IPS-NIHi11 (cell line): ENCODE measurements at regions not wholly inside any gene's neighbourhood (a gene's known extent, or its start where the extent isn't known, plus 50 kb on each side); places are given as distances from the start of the nearest gene placed in this dataset.
A peak's percentile ranks its signal among the peaks of the same experiment; 100 is the strongest.
"Not testable (repeated sequence)": the region's sequence is repeated elsewhere in the genome, so short reads cannot be mapped to it uniquely, and the experiment has no call there.

ENCODE experiments used
- DNase-seq: peaks from one replicate; pipeline ENCODE4 v3.0.0; 2012; ENCODE audit warnings: mixed read lengths, low spot score

DNA sequence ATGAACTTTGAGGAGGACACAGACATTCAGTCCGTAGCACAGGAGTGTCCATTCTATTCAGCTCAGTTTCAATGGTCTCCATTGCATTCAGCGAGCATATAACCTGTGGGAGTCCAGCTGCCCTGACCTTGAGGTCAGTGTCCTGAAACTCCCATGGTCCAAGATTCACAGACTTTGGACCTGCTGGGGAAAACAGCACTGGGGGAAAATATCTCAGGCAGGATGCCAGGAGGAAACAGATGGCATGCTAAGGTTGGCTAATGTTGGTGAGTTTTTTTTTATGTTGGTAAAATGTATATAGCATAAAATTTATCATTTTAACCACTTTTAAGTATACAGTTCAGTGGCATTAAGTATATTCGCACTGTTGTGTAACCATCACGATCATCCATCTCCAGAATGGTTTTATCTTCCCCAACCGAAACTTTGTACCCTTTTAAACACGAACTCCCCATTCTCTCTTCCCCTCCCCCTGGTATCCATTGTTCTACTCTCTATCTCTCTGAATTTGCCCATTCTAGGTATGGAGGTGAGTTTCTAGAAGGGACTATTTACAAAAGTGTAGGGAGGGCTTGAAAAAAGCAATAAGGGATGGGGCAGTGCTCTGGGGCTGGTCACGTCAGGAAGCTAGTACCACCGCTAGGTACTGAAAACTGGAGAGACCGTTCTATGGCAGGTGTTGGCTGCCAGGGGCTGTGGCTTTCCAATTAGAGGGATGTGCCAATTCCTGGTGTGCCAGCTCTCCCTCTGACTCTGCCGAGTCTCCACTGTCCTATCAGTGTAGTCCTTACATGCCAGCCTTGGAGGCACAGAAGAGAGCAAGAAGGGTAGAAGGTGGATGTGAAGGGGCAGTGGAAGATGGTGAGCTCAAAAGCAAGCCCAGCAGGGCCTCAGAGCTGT lies 85.3 kb downstream of the FOXD2 start:
- no peak for DNase-seq

DNA sequence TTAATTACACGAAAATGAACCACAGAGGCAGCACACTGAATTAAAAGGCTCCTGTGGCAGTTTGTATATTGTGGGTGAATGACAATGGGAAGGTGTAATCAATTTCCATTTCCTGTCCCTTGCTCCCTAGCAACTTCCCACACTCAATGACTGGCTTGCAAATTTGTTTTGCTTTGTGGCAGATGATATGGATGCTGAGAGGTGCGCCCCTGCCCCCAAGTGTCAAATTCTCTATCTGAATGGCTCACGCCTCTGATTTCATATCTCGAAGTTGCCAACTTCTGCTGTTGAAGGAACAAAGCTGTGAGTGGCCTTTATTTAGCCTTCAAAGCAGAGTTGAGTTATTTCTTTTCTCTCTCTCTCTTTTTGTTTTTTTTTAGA lies 86.0 kb downstream of the FOXD2 start:
- no peak for DNase-seq

DNA sequence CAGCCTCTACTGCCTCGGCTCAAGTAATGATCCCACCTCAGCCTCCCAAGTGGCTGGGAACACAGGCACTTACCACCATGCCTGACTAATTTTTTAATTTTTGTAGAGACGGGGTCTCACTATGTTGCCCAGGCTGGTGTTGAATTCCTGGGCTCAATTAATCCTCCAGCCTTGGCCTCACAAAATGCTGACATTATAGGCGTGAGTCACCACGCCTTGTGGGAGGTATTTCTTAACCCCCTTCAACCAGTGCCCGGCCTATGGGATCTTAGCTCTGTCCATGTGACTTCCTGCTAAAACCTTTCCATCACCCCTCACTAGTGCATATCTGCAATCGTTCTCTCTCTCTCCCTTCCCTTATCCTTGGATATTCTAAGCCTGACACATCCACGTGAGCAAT lies 86.4 kb downstream of the FOXD2 start:
- no peak for DNase-seq

DNA sequence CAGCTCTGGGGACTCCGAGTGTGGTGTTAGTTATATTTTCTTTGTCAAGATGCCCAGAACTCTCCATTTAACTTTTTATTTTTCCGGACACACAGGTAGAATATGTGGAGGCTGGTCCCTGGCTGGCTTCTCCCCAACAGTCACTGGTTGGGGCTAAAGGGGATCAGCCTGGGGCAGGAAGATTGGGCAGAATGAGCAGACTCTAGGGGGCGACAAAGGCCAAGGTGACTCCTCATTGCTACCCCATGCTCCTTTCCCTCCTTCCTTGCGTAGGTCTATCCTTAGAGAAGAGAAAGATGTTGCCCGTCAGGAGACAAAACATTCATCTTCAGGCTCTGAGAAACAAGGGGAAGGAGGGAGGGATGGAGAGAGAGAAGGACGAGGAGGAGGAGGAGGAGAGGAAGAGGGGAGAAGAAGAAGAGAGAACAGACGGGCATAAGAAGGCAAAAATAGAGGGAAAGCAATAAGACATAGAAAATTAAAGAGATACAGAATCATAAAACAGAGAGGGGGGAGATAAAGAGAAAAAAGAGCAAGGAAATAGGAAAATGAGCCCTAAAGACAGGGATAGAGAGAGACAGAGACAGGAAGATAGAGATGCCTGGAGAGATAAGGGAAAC lies 89.9 kb downstream of the FOXD2 start:
- peak; percentile 42 for DNase-seq

DNA sequence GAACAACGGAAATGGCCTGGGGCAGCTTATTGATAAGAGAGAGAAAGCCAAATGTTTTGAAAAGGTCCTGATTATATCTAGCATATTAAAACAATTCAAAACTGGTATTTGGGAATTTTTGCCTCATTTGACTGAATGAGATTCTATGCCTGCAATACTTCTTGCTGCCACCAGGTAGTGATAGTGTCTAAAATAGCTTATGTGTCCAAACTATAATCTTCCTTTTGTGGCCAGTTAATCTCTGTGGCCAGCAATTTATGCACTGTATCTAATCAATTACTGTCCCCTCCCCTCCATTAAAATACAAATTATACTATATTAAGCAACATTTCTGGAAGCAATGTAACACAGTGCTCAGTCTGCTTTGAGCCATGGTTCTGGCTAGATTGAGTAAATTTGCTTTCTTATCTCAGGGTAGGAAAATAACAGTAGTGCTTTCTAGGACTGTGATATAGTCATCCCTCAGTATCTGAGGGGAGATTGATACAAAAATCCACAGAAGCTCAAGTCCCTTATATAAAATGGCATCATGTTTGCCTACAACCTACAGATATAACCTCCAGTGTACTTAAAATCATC lies 91.8 kb downstream of the FOXD2 start:
- DNase-seq: no peak

DNA sequence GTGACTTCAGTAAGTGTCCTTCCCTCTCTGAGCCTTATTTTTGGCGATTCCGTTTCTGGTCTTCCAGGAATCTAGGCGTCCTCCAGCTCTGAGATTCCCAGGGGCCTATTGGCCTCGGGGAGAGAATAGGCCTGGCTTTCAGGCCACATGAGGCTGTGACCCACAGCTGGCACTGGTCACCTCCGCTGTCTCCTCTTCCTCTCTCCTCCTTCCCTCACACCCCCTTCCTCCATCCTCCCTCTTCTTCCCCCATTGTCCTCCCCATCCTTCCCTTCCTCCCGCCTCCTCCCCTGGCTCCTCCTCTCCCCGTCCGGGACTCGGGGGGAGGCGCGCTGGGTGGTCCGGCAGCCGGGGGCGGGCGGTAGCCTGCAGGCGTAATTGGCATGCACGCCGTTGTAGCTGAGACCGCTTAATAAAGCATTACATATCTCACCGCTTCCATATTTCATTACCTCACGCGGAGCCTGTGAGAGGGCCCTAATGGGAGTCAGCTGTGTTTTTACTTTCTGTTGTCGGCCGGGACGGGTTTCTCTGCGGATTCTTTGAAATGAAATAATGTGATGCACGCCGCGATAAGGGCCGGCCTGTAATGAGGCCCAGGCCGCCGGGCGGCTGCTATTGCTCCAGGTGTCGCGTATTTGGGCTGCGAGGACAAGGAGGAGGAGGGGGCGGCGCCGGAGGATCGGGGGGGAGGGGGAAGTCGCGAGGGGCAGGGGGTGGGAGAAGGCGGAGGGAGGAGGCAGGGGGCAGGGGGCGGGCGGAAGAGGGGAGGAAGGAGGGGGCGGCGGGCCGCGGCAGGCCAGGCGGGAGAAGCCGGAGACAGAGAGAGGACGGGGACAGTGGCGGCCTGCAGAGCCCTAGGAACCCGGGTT lies 95.3 kb downstream of the FOXD2 start:
- peak; percentile 89 for DNase-seq

DNA sequence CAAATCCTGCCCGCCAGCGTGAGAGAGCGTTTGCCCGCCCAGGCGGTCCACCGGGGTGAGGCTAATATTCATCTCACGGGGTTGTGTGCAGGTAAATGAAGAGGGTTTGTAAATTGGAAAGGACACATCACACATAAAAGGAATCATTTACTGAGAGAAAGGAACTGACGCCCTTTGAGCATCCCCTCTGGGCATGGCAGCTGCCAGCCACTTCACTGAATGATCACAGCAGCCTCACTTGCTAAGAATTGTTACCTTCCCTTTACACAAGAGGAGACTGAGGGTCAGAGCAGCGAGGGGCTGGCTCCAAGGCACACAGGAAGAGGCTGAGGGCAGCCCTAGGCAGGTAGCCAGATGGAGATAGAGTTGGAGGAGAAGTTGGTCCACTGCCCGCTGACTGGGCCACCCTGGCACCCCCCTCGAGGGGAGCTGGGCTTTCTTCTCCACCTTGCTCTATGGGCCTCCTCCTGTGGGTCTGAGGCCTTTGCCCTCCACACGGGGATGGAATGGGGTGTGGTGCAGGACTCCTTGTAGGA lies 96.0 kb downstream of the FOXD2 start:
- no peak for DNase-seq

DNA sequence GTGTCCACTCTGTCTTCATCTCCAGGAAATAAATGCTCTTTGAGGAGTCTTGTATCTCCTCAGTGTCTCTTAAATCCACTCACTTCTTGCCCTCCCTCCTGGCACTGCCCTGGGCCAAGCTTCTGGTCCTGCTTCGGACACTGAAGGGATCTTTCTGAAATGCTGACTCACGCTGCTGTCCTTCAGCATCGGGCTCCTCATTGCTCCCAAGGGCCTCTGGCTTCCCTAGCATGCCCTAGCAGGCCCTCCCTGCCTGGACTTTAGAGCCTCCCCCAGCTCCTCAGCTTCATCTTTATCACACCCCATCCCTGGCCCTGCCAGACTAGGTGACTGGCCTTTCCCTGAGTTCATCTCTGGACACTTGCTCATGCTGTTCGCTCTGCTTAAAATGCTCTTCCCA lies 96.6 kb downstream of the FOXD2 start:
- no peak for DNase-seq

DNA sequence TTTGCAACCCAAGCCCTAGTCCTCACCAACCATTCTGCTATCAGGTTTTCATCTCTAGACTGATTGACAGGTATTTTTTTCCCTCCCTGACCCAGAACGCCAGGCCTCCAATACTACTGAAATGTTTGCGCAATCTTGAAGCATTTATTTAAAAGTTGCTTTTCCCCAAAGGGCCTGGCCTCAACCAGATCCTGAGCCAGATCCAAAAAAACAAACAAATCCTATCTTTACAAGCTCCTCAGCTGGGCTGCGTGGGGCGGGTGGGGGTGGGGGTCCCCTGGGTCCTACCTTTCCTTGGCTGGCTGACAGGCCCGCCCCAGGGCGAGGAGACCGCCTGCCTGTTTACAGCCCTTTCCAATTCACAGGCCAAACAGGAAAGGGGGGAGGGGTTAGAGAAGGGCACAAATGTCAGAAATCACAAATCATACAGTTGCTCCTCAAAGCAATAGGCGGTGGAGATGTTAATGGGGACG lies 98.8 kb downstream of the FOXD2 start:
- DNase-seq: no peak

DNA sequence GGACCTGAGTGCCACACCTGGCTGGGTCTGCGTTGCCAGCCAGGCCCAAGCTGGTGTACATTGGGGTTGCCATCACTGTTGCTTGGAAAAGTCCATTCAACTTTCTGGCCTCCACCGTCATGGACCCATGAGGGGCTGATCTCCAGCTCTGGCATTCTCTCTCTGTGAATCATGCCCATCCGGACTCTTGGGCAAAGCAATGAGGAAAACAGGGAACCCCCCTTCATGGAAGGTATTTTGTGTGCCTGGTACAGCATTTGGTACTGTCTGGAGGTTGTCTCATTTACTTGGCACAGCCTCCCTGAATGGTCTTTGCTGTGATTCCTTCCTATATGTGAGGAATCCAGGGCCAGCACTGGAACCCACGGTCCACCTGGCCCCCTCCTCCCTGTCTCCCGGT lies 99.4 kb downstream of the FOXD2 start:
- DNase-seq: no peak

DNA sequence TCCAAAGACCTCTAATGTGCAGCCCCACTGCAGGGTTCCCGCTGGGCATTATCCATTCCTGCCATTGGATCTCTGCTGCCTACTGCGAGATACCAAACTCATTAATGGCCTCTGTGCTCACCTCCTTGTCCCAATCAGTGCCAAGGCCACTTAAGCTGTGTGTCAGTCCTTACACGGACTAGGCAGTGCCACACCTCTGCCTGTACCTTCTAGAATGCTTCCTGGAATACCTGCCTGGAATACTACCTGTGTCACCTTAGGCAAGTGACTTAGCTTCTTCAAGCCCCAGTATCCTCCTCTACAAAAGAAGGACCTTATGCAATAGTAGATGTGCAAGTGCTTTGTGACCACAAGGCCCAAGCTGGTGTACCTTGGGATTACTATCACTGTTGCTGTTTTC lies 100.1 kb downstream of the FOXD2 start:
- no peak for DNase-seq

DNA sequence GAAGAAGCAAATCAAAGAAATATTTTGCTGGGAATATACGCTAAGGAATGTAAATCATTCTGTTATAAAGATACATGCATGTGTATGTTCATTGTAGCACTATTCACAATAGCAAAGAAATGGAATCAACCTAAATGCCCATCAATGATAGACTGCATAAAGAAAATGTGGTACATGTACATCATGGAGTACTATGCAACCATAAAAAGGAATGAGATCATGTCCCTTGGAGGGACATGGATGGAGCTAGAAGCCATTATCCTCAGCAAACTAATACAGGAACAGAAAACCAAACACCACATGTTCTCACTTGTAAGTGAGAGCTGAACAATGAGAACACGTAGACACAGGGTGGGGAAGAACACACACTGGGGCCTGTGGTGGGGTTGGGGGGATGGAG lies 100.7 kb downstream of the FOXD2 start:
- DNase-seq: not testable (repeated sequence)

DNA sequence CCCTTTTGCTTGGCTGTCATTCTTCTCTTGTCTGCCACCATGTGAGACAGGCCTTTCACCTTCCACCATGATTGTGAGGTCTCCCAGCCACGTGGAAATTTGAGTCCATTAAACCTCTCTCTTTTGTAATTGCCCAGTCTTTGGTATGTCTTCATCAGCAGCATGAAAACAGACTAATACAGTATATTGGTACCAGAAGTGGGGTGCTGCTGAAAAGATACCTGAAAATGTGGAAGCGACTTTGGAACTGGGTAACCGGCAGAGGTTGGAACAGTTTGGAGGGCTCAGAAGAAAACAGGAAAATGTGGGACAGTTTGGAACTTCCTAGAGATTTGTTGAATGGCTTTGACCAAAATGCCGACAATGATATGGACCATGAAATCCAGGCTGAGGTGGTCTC lies 103.9 kb downstream of the FOXD2 start:
- DNase-seq: not testable (repeated sequence)

DNA sequence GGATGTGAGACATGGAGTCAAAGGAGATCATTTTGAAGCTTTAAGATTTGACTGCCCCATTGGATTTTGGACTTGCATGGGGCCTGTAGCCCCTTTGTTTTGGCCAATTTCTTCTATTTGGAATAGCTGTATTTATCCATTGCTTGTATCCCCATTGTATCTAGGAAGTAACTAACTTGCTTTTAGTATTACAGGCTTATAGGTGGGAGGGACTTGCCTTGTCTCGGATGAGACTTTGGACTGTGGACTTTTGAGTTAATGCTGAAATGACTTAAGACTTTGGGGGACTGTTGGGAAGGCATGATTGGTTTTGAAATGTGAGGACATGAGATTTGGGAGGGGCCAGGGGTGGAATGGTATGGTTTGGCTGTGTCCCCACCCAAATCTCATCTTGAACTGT lies 105.2 kb downstream of the FOXD2 start:
- DNase-seq: not testable (repeated sequence)

DNA sequence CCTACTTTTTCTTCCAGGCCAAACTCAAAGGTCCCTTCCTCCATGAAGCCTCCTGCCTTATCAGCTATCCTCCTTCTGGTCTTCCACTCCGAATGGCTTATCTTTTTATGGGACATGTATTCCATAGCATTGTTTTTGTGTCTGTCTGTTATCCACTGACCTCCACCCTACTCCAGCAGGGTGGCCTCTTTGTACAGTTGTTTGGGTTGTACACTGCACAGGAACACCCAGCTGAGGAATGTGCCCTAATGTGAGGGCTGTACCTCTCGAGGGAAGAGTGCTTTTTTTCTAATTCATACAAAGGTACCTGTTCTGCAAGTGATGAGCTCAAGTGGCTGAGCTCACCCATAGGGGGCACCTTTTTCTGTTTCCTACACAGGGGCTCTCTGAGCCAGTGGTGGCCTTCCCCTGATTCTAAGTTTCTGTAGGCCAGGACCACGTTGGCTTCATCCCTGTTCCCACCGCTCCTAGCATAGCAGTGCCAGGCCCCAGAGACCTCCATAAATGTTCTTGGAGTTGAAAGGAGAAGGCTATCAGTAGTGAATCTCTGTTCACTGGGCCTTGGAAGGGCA lies 108.2 kb downstream of the FOXD2 start:
- DNase-seq: no peak

DNA sequence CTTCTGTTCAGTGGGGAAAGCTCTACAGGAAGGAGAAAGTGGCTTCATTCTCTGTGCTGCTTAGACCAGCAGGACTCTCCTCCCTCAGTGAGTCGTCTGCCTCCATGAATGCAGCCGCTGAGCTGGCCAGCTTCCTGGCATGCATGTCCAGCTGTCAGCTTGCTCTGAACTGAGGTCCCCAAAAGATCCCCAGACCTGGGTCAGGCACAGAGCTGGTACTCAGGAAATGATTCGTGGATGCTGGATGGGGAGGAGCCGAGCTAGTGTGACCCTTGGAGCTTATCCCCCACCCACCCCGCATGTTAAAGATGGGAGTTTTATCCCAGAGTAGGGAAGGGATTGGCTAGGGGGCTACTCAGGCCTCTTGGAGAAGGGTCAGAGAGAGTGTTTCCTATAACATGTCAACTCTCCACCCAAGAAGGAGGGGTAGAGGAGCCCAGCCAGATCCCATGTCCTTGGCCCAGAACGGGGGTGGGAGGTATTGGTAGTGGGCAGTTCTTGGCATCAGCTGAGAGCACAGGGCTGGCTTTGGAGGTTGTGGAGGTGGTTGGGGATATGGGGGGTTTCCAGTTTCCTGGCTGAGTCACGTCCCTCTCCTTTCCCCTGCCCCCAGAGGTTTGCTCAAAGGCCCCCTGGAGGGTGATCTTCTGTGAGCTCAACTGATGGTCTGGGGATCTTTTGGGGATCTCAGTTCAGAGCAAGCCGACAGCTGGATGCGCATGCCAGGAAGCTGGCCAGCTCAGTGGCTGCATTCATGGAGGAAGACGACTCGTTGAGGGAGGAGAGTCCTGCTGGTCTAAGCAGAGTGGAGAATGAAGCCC lies 110.1 kb downstream of the FOXD2 start:
- DNase-seq: no peak

DNA sequence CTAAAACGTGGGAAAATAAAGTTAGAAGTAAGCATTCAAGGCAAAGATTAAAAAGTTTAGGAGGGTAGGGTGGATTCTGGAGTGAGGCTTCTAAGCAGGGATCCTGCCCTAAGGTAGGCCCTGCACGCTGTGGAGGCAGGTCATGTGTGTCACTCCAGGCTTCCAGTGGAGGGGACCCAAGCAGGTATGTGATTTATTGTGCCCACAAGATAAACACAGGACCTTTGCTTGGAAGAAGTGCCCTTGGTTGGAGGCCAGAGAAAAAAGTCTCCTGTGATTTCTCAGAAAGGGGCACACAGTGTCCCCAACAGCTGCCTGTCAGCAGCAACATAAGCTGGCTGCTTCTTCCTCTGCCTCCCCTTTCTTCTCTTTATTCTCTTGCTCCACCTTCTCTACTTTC lies 110.8 kb downstream of the FOXD2 start:
- DNase-seq: no peak

DNA sequence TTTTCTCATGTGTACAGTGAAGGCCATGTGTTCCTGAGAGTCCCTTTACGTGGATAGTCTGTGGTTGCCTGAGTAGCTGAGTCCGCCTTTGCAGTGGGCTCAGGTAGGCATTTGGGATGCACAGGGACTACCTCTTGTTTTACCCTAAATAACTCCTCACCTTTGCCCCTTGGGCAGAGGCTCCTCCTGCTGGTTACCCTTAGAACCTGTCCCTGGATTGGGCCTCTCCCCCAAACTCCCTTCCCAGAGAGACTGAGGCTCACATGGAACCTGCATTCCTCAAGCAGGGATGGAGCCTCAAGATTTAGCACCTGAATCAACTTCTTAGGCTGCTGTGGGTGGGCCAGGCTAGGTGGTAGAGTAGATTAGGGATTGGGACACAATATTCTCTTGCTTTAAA lies 111.7 kb downstream of the FOXD2 start:
- no peak for DNase-seq

DNA sequence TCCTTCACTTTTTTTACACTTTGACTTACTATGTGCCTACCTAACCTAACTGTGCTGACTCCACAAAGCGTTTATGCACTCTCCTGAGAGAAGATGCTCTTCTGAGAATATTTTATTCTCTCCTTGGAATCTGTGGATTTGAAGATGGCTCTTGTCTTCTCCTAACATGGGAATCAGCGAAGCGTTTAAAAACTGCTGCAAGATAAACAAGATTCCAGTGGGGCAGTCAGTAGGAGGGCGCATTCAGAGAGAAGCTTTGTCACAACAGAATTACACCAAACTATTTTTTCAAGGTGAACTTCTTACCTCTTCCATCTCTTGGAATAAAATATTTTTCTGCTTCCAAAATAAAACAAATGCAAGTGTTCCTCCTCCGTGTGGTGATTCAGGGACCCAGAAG lies 113.1 kb downstream of the FOXD2 start:
- no peak for DNase-seq

DNA sequence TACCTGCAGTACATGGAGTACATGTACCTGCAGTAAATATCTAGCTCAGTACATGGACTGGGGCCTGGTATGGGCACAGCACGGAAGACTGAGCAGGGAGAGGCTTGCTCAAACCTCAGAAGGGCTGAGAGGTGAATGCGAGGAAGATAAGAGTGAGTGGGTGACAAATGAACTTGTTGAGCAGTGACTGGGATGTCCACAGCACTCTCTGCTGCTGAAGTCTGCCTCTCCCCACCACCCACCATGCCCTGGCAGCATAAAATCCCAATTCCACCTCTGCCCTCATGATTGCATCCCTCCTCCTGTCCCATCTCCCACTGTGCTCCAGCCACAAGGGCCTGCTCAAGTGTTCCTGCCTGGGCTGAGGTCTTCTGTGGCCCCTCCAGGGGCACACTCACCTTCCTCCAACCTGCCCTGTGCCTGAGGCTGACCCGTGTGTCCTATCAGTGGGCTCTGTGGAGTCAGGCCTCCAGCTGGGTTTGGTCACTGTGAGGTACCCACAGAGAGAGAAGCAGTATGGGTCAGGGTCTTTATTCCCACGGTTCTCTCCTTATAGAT lies 114.2 kb downstream of the FOXD2 start:
- no peak for DNase-seq
